ENCODE measurements at regions not wholly inside any gene's neighbourhood (a gene's known extent, or its start where the extent isn't known, plus 50 kb on each side); places are given as distances from the start of the nearest gene placed in this dataset.
"Not testable (repeated sequence)": the region's sequence is repeated elsewhere in the genome, so short reads cannot be mapped to it uniquely, and the experiment has no call there.

DNA sequence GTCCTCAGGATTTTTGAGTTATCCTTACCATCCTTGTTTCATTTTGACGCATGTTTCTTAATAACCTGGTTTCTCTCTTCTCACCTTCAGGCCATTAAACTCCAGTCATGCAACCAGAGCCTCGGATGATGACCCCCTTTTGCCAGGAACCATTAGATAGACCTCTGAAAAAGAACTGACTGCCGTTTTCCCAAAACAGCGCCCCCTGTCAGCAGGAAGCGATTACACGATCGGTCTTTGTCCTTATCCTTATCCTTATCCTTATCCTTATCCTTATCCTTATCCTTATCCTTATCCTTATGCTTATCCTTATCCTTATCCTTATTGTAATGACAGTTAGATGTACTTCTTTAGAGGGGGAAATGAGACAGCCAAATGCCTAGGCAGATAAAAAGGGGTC, 148.4 kb upstream of the ITM2A start:
- DNase-seq (ENCODE audit: low read depth in 2 of 2), result no peak
- no peak for TF ChIP-seq CTCF (IDR thresholded peaks at IDR 0.05; ENCODE audit: low read depth, low read length)
- no peak overlapping the region for H3K4me3 ChIP-seq (replicated peaks in 1 of 2; ENCODE audit: low read depth in 2 of 2, low read length in 2 of 2)

DNA sequence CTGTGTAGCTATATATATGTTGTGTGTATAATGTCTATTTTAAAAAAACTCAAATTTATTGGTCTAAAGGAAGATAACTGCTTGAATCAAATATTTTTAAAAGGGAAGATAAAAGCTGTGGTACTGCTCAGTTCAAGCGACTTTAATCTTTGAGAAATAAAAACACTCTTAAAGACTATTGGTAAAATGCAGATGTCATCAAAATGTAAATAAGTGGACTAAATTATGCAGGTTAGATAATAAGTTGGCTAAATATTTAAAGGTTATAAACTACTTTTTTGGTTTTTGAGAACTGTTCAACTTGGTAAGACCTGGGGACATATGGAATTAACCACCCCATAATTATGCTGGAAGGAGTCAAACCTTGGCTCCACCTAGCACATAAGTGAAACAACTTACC, 144.7 kb upstream of the ITM2A start:
- H3K4me3 ChIP-seq (replicated peaks in 1 of 2; ENCODE audit: low read depth in 2 of 2, low read length in 2 of 2), result no peak overlapping the region

DNA sequence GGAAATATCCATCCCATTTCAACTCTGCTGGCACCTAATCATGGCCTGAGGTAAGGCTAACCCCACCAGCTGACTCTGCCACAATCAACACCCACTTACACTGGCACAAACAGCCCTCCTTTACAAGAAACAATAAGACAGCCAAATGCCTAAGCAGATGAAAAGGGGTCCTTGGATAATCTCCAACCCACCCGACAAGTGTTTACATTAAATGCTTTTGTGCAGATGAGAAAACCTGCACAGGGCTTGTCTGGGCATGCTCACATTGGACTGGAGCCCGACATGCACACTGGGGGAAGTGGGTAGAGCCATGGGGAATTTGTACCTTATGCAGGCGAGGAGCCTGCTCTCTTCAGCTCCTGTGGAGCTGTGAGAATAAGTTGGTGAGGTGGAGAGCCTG, 138.9 kb upstream of the ITM2A start:
- DNase-seq (ENCODE audit: low read depth in 2 of 2), result no peak
- no peak overlapping the region for H3K4me3 ChIP-seq (replicated peaks in 1 of 2; ENCODE audit: low read depth in 2 of 2, low read length in 2 of 2)
- no peak for TF ChIP-seq CTCF (IDR thresholded peaks at IDR 0.05; ENCODE audit: low read depth, low read length)

More for the DNA sequence above, 144.7 kb upstream of the ITM2A start:
- DNase-seq (ENCODE audit: low read depth in 2 of 2), result no peak
- TF ChIP-seq CTCF (IDR thresholded peaks at IDR 0.05; ENCODE audit: low read depth, low read length), result no peak

DNA sequence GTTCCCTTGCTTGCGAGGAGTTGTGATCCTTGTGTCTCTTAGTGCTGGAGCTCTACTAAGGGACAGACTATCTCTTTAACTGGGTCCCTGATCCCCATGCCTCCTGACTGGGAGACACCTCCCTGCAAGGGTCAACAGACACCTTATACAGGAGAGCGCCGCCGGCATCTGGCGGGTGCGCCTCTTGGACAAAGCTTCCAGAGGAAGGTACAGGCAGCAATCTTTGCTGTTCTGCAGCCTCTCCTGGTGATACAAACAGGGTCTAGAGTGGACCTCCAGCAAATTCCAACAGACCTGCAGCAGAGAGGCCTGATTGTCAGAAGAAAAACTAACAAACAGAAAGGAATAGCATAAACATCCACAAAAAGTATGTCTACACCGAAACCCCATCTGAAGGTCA, 115.6 kb upstream of the ITM2A start:
- no peak for TF ChIP-seq CTCF (IDR thresholded peaks at IDR 0.05; ENCODE audit: low read depth, low read length)
- no peak overlapping the region for H3K4me3 ChIP-seq (replicated peaks in 1 of 2; ENCODE audit: low read depth in 2 of 2, low read length in 2 of 2)
- DNase-seq (ENCODE audit: low read depth in 2 of 2), result no peak

GRCh38 chrX:79477691-79478090, 110.6 kb upstream of the ITM2A start:
- no peak overlapping the region for H3K4me3 ChIP-seq (replicated peaks in 1 of 2; ENCODE audit: low read depth in 2 of 2, low read length in 2 of 2)

GRCh38 chrX:79466636-79467035, 99.5 kb upstream of the ITM2A start:
- TF ChIP-seq CTCF (IDR thresholded peaks at IDR 0.05; ENCODE audit: low read depth, low read length), result no peak
- H3K4me3 ChIP-seq (replicated peaks in 1 of 2; ENCODE audit: low read depth in 2 of 2, low read length in 2 of 2), result no peak overlapping the region
- no peak for DNase-seq (ENCODE audit: low read depth in 2 of 2)

More at GRCh38 chrX:79477691-79478090, 110.6 kb upstream of the ITM2A start:
- DNase-seq (ENCODE audit: low read depth in 2 of 2), result peak; percentile 0 to 10
- no peak for TF ChIP-seq CTCF (IDR thresholded peaks at IDR 0.05; ENCODE audit: low read depth, low read length)

- no peak overlapping the region for H3K4me3 ChIP-seq (replicated peaks in 1 of 2; ENCODE audit: low read depth in 2 of 2, low read length in 2 of 2)
- no peak for TF ChIP-seq CTCF (IDR thresholded peaks at IDR 0.05; ENCODE audit: low read depth, low read length)
- DNase-seq (ENCODE audit: low read depth in 2 of 2), result no peak
These were observed 95.3 kb upstream of the ITM2A start for GRCh38 chrX:79462458-79462857.

- not testable (repeated sequence) for H3K4me3 ChIP-seq (replicated peaks in 1 of 2; ENCODE audit: low read depth in 2 of 2, low read length in 2 of 2); DNase-seq (ENCODE audit: low read depth in 2 of 2)
These were observed 89.5 kb upstream of the ITM2A start for GRCh38 chrX:79456593-79456992.
